Activated B cell treated with CpG ODN at 0.5 μM for 24 hours (primary cell): ENCODE measurements at regions not wholly inside any gene's neighbourhood (a gene's known extent, or its start where the extent isn't known, plus 50 kb on each side); places are given as distances from the start of the nearest gene placed in this dataset.

Experiments
- ATAC-seq: fragments of 200-7000 bp; cut with Tn5 transposase; one replicate; pipeline ENCODE4 v1.10.0; 2021; ENCODE audit warnings: low read depth, mild to moderate bottlenecking, moderate library complexity
- CTCF ChIA-PET: fragments of 350-600 bp; sonication (Branson Sonifier 250); formaldehyde crosslinking; loops from one replicate; lab custom pipeline; 2021; ENCODE audit warnings: antibody characterized with exemption; lab: Charles Lee
- POLR2A ChIA-PET: fragments of 350-600 bp; sonication (Branson Sonifier 250); formaldehyde crosslinking; loops from one replicate; lab custom pipeline; 2021; ENCODE audit warnings: antibody characterized with exemption; lab: Charles Lee
- DNase-seq: peaks from one replicate; pipeline ENCODE4 v3.0.0; 2022
- H3K27ac Mint-ChIP-seq: one replicate; pipeline ENCODE4 v1.8.0; 2020; ENCODE audit warnings: mixed read lengths
- H3K27me3 Mint-ChIP-seq: one replicate; pipeline ENCODE4 v1.8.0; 2021; ENCODE audit warnings: mixed read lengths
- H3K36me3 Mint-ChIP-seq: one replicate; pipeline ENCODE4 v1.8.0; 2021; ENCODE audit warnings: low read depth, mixed read lengths
- H3K4me1 Mint-ChIP-seq: one replicate; pipeline ENCODE4 v1.8.0; 2021; ENCODE audit warnings: mixed read lengths
- H3K4me3 Mint-ChIP-seq: one replicate; pipeline ENCODE4 v1.8.0; 2020; ENCODE audit warnings: mild to moderate bottlenecking, mixed read lengths
- H3K9me3 Mint-ChIP-seq: one replicate; pipeline ENCODE4 v1.8.0; 2020; ENCODE audit warnings: mixed read lengths
- intact Hi-C: fragments of 100-400 bp; cut with micrococcal nuclease; formaldehyde crosslinking; loops from one replicate; pipeline ENCODE4 v1.15.1; 2024
- TF ChIP-seq, protein P1 (sequence below): fragments of 200-600 bp; IDR thresholded peaks from one replicate; pipeline ENCODE4 v1.8.0; 2022; ENCODE audit warnings: antibody characterized with exemption, mild to moderate bottlenecking

DNA sequence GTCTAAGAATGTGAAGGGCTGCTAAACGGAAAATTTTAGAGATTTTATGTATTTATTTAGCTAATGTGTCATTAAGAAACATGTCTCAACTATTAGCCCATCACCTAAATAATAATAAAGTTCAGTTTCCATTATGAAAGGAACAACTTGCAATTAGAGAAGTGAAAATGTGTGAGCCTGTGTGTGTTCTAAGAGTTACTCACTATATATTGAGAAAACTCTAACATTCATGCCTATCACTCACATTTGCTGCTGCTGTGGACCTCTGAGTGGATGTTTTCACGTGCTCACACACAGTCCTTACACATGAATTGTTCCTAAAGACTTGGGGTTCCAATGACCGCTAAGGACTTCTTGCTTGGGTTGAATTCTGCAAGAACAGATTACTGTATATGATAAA, 364.0 kb downstream of the TMA16 start:
- H3K27me3 Mint-ChIP-seq: peaks cover 10% of the 10 kb centered on the region
- POLR2A ChIA-PET: no interaction called here
- H3K27ac Mint-ChIP-seq: no peak overlapping the region
- no peaks in the 10 kb centered on the region for H3K9me3 Mint-ChIP-seq
- no peak overlapping the region for H3K4me3 Mint-ChIP-seq
- no peak for ATAC-seq
- no peaks in the 10 kb centered on the region for H3K36me3 Mint-ChIP-seq
- intact Hi-C loops: no loop called here
- CTCF ChIA-PET: no interaction called here
- H3K4me1 Mint-ChIP-seq: no peaks in the 10 kb centered on the region
- no peak for DNase-seq
- TF ChIP-seq, protein P1, sequence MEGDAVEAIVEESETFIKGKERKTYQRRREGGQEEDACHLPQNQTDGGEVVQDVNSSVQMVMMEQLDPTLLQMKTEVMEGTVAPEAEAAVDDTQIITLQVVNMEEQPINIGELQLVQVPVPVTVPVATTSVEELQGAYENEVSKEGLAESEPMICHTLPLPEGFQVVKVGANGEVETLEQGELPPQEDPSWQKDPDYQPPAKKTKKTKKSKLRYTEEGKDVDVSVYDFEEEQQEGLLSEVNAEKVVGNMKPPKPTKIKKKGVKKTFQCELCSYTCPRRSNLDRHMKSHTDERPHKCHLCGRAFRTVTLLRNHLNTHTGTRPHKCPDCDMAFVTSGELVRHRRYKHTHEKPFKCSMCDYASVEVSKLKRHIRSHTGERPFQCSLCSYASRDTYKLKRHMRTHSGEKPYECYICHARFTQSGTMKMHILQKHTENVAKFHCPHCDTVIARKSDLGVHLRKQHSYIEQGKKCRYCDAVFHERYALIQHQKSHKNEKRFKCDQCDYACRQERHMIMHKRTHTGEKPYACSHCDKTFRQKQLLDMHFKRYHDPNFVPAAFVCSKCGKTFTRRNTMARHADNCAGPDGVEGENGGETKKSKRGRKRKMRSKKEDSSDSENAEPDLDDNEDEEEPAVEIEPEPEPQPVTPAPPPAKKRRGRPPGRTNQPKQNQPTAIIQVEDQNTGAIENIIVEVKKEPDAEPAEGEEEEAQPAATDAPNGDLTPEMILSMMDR: no peak

DNA sequence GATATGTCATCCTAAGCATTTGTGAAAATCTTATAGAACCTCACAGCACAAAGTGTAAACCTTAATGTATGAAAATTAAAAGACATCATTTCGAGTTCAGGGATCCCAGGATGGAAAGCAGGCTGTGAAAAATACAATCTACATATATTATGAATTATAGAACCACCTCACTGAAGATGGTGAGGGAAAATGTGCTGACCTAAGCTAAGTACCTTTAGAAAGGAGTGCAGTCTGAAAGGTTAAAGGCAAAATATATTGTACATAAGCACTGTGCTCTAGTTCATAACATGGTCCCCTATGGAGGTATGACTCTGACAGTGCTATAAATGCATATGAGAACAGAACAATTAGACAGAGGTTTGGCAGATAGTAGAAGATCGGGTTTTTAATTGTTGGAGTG, 368.6 kb downstream of the TMA16 start:
- Mint-ChIP-seq H3K4me1 (no peaks in the 10 kb centered on the region), H3K4me3 (no peak overlapping the region), H3K27ac (no peak overlapping the region), H3K9me3 (no peaks in the 10 kb centered on the region), H3K27me3 (peaks cover 10% of the 10 kb centered on the region), H3K36me3 (no peaks in the 10 kb centered on the region)
- ChIA-PET POLR2A (no interaction called here), CTCF (no interaction called here)
- ATAC-seq: no peak
- intact Hi-C loops: no loop called here
- DNase-seq: no peak
- TF ChIP-seq, protein P1: no peak

DNA sequence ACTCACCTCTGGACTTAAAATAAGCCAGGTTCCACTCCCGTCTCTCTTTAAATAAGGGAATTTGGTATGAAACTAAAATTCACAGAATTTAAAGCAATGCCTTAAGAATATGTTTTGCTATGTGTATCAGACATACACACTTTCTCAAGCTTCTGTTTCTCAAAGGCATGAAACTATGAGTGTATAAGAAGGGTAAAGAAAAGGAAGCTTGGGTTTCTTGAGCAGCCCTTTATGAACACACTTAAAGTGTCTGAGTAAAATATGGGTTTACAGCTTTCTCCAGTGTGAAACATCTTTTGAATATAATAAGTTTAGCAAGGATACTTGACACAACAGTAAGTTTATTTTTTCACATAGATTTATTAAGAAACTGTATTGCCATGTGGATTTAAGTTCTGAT, 370.5 kb downstream of the TMA16 start:
- ChIA-PET POLR2A (no interaction called here), CTCF (no interaction called here)
- Mint-ChIP-seq H3K36me3 (no peaks in the 10 kb centered on the region), H3K9me3 (no peaks in the 10 kb centered on the region), H3K4me3 (no peak overlapping the region), H3K4me1 (no peaks in the 10 kb centered on the region), H3K27ac (no peak overlapping the region), H3K27me3 (peaks cover 5% of the 10 kb centered on the region)
- DNase-seq: no peak
- intact Hi-C loops: no loop called here
- ATAC-seq: no peak
- TF ChIP-seq, protein P1: no peak

DNA sequence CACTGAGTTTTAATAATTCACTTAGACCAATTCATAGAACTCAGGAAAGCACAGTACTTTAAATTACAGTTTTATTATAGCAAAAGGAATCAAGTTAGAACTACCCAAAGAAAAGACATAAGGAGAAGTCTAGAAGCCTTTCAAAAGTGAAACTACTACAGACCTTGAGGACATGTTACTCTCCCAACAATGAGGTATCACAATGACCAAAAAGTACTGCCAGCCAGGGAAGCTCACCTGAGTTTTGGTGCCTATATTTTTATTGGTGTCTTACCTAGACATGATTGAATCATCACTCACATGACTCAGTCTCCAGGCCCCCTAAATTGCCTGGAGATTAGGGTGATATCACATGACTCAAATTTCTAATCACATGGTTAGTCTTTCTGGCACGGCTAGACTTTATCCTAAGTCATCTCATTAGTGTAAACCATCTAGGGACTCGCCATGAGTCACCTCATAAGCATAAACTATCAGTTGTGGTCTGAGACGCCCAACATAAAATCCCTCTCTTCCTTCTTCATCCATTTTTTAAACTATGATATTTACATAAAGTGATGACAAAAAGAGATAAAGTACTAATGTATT, 372.3 kb downstream of the TMA16 start:
- intact Hi-C loops: no loop called here
- Mint-ChIP-seq H3K36me3 (no peaks in the 10 kb centered on the region), H3K9me3 (no peaks in the 10 kb centered on the region), H3K27me3 (no peaks in the 10 kb centered on the region), H3K4me1 (no peaks in the 10 kb centered on the region), H3K27ac (no peak overlapping the region), H3K4me3 (no peak overlapping the region)
- CTCF ChIA-PET: no interaction called here
- no peak for DNase-seq
- TF ChIP-seq, protein P1: no peak
- no peak for ATAC-seq
- POLR2A ChIA-PET: no interaction called here

DNA sequence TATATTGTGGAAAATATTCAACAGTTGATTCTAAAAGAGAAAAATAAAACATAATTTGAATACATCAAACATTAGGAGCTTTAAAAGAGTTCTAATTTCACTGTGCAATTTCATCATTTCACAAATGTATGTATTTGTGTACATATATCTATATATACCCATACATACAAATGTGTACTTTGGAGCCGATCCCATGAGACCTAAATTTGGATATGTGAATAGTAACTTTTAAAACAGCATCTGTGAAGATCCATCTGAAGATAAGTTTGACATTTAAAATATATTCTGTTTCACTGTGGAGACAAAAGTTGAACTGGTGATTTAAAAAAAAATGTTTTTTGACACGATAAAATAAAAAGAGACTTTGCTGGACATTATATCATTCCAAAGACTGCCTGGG, 374.0 kb downstream of the TMA16 start:
- no peak for ATAC-seq
- DNase-seq: no peak
- Mint-ChIP-seq H3K4me1 (no peaks in the 10 kb centered on the region), H3K36me3 (no peaks in the 10 kb centered on the region), H3K4me3 (no peak overlapping the region), H3K9me3 (no peaks in the 10 kb centered on the region), H3K27ac (no peak overlapping the region), H3K27me3 (no peaks in the 10 kb centered on the region)
- TF ChIP-seq, protein P1: no peak
- POLR2A ChIA-PET: no interaction called here
- intact Hi-C loops: no loop called here
- CTCF ChIA-PET: no interaction called here
